HEK293 (cell line): ENCODE measurements at regions not wholly inside any gene's neighbourhood (a gene's known extent, or its start where the extent isn't known, plus 50 kb on each side); places are given as distances from the start of the nearest gene placed in this dataset.

Experiments
- CTCF ChIA-PET: fragments of 350-600 bp; formaldehyde crosslinking; extraction: SDS; loops from one replicate; lab custom pipeline; 2021; ENCODE audit warnings: antibody characterized with exemption; lab: Yijun Ruan, JAX
- POLR2A ChIA-PET: fragments of 300-600 bp; formaldehyde crosslinking; extraction: SDS; loops from one replicate; lab custom pipeline; 2020; ENCODE audit warnings: antibody characterized with exemption, inconsistent platforms; lab: Yijun Ruan, JAX
- H3K27ac ChIP-seq: fragments of 200-500 bp; sonication (Bioruptor generic); 2 replicates; pipeline ENCODE4 v1.5.1; 2014; ENCODE audit warnings: low read depth, low read length, control low read depth, inconsistent platforms; ENCODE audit errors: extremely low read depth
- H3K36me3 ChIP-seq, 2 experiments: fragments of 200-500 bp in 1 of 2; sonication (Bioruptor generic) in 1 of 2; 1 replicate in 1 of 2; 2 replicates in 1 of 2; pipeline ENCODE4 v1.5.1; 2014 to 2017; ENCODE audit warnings: inconsistent platforms in 2 of 2, low read length in 2 of 2; ENCODE audit not compliant: control insufficient read depth in 2 of 2, insufficient read depth in 1 of 2
- H3K4me1 ChIP-seq: fragments of 200-500 bp; sonication (Bioruptor generic); 2 replicates; pipeline ENCODE4 v1.5.1; 2014; ENCODE audit warnings: mild to moderate bottlenecking, low read length, inconsistent platforms; ENCODE audit not compliant: control insufficient read depth, insufficient read depth
- H3K4me3 ChIP-seq: 2 replicates; pipeline ENCODE4 v1.5.1; 2011; ENCODE audit warnings: low read depth, mild to moderate bottlenecking, control low read depth, low read length, moderate library complexity
- H3K9me3 ChIP-seq: fragments of 200-500 bp; sonication (Bioruptor generic); 2 replicates; pipeline ENCODE4 v1.5.1; 2014; ENCODE audit warnings: low read depth, low read length, inconsistent platforms; ENCODE audit not compliant: control insufficient read depth, insufficient read depth
- AEBP2 ChIP-seq: fragments of 450-650 bp; formaldehyde crosslinking; IDR thresholded peaks from 2 replicates; pipeline ENCODE4 v1.5.1; 2016; ENCODE audit warnings: missing biosample characterization, missing genetic modification characterization, borderline replicate concordance
- ELK4 ChIP-seq: IDR thresholded peaks from 2 replicates; pipeline ENCODE4 v1.6.1; 2011; ENCODE audit warnings: mild to moderate bottlenecking, low read depth, low read length, borderline replicate concordance
- FEZF1 ChIP-seq: fragments of 450-650 bp; formaldehyde crosslinking; IDR thresholded peaks from 2 replicates; pipeline ENCODE4 v1.5.1; 2016; ENCODE audit warnings: missing biosample characterization, missing genetic modification characterization
- HOXD13 ChIP-seq: sonication (generic); formaldehyde crosslinking; IDR thresholded peaks from 2 replicates; pipeline ENCODE4 v1.8.0; 2022; ENCODE audit warnings: missing genetic modification reagents, borderline replicate concordance
- OSR2 ChIP-seq: fragments of 450-650 bp; formaldehyde crosslinking; IDR thresholded peaks from 2 replicates; pipeline ENCODE4 v1.5.1; 2016; ENCODE audit warnings: missing biosample characterization, missing genetic modification characterization
- TRIM28 ChIP-seq: IDR thresholded peaks from 2 replicates; pipeline ENCODE4 v1.6.1; 2011; ENCODE audit warnings: low read length, control low read depth, borderline replicate concordance
- YY2 ChIP-seq: fragments of 450-650 bp; formaldehyde crosslinking; IDR thresholded peaks from 2 replicates; pipeline ENCODE4 v1.5.1; 2016; ENCODE audit warnings: missing biosample characterization, missing genetic modification characterization
- ZBTB26 ChIP-seq: fragments of 450-650 bp; formaldehyde crosslinking; optimal IDR thresholded peaks from 2 replicates; pipeline ENCODE3; 2016; ENCODE audit warnings: missing biosample characterization, mild to moderate bottlenecking, missing genetic modification characterization
- ZNF221 ChIP-seq: fragments of 450-650 bp; formaldehyde crosslinking; IDR thresholded peaks from 2 replicates; pipeline ENCODE4 v1.5.1; 2017; ENCODE audit warnings: missing biosample characterization, missing genetic modification characterization, borderline replicate concordance
- ZNF341 ChIP-seq: fragments of 450-650 bp; formaldehyde crosslinking; IDR thresholded peaks from 2 replicates; pipeline ENCODE4; 2016; ENCODE audit warnings: low read depth, missing biosample characterization, missing genetic modification characterization
- ZNF426 ChIP-seq: fragments of 450-650 bp; formaldehyde crosslinking; IDR thresholded peaks from 2 replicates; pipeline ENCODE4 v1.5.1; 2017; ENCODE audit warnings: missing biosample characterization, missing genetic modification characterization, mild to moderate bottlenecking, inconsistent platforms, moderate library complexity
- ZNF529 ChIP-seq: fragments of 450-650 bp; formaldehyde crosslinking; IDR thresholded peaks from 2 replicates; pipeline ENCODE4 v1.5.1; 2017; ENCODE audit warnings: missing genetic modification characterization, missing biosample characterization; ENCODE audit not compliant: insufficient replicate concordance
- ZNF548 ChIP-seq: fragments of 450-650 bp; formaldehyde crosslinking; IDR thresholded peaks from 2 replicates; pipeline ENCODE4 v1.5.1; 2016; ENCODE audit warnings: missing biosample characterization, missing genetic modification characterization
- ZNF580 ChIP-seq: fragments of 450-650 bp; formaldehyde crosslinking; IDR thresholded peaks from 2 replicates; pipeline ENCODE4 v1.5.1; 2016; ENCODE audit warnings: missing biosample characterization, missing genetic modification characterization
- ZNF585B ChIP-seq: fragments of 450-650 bp; formaldehyde crosslinking; IDR thresholded peaks from 2 replicates; pipeline ENCODE4 v1.5.1; 2016; ENCODE audit warnings: missing biosample characterization, missing genetic modification characterization
- ZNF777 ChIP-seq: fragments of 450-650 bp; formaldehyde crosslinking; IDR thresholded peaks from 2 replicates; pipeline ENCODE4 v1.5.1; 2017; ENCODE audit warnings: missing biosample characterization, missing genetic modification characterization, borderline replicate concordance
- ZNF837 ChIP-seq: fragments of 450-650 bp; formaldehyde crosslinking; IDR thresholded peaks from 2 replicates; pipeline ENCODE4 v1.5.1; 2016; ENCODE audit warnings: missing biosample characterization, missing genetic modification characterization
- ZSCAN16 ChIP-seq: fragments of 450-650 bp; formaldehyde crosslinking; IDR thresholded peaks from 2 replicates; pipeline ENCODE4 v1.5.1; 2016; ENCODE audit warnings: missing biosample characterization, missing genetic modification characterization
- ZSCAN18 ChIP-seq: fragments of 450-650 bp; formaldehyde crosslinking; IDR thresholded peaks from 2 replicates; pipeline ENCODE4 v1.5.1; 2016; ENCODE audit warnings: missing biosample characterization, missing genetic modification characterization
- ZSCAN23 ChIP-seq: fragments of 450-650 bp; formaldehyde crosslinking; IDR thresholded peaks from 2 replicates; pipeline ENCODE4 v1.5.1; 2016; ENCODE audit warnings: missing biosample characterization, missing genetic modification characterization

GRCh38 chr10:129274748-129275474, 192.1 kb upstream of the MGMT start:
- H3K27ac ChIP-seq: no peak overlapping the region
- CTCF ChIA-PET: interaction anchor here (1.2 kb wide), 1 partner anchor 8 kb away, joined by 4 read pairs; no protein-coding TSS in a partner anchor
- POLR2A ChIA-PET: no interaction called here
- no peak overlapping the region for H3K4me3 ChIP-seq
- no peaks in the 10 kb centered on the region for H3K4me1 ChIP-seq
- H3K36me3 ChIP-seq: no peaks in the 10 kb centered on the region
- no peaks in the 10 kb centered on the region for H3K9me3 ChIP-seq
- TF ChIP-seq YY2 (tag by site-specific recombination) (no peak), ZNF341 (tag by site-specific recombination) (no peak), ZNF585B (tag by site-specific recombination) (no peak)
- TF ChIP-seq, all 188 proteins: peak for 0

- no peak overlapping the region for H3K4me3 ChIP-seq
- no peaks in the 10 kb centered on the region for H3K9me3 ChIP-seq
- CTCF ChIA-PET: interaction anchor here (0.5 to 0.7 kb wide), 2 partner anchors 15 to 44 kb away, joined by 3 to 4 read pairs; no protein-coding TSS in a partner anchor
- H3K27ac ChIP-seq: no peak overlapping the region
- TF ChIP-seq ZSCAN23 (tag by site-specific recombination) (no peak), ZNF777 (tag by site-specific recombination) (no peak), ZNF837 (tag by site-specific recombination) (no peak), OSR2 (tag by site-specific recombination) (no peak), ZBTB26 (tag by site-specific recombination) (no peak), ZNF221 (no peak), ZSCAN16 (tag by site-specific recombination) (no peak), ZNF580 (no peak), HOXD13 (CRISPR knock-in tag) (no peak), ELK4 (no peak), ZNF548 (tag by site-specific recombination) (no peak), ZSCAN18 (no peak), AEBP2 (no peak), FEZF1 (tag by site-specific recombination) (no peak), ZNF529 (tag by site-specific recombination) (no peak), TRIM28 (no peak), ZNF341 (tag by site-specific recombination) (no peak), ZNF426 (no peak)
- H3K4me1 ChIP-seq: no peaks in the 10 kb centered on the region
- no peaks in the 10 kb centered on the region for H3K36me3 ChIP-seq
- POLR2A ChIA-PET: no interaction called here
Measured at GRCh38 chr10:129275886-129276285, 191.2 kb upstream of the MGMT start.
